ENCODE measurements at regions not wholly inside any gene's neighbourhood (a gene's known extent, or its start where the extent isn't known, plus 50 kb on each side); places are given as distances from the start of the nearest gene placed in this dataset.
A peak's percentile ranks its signal among the peaks of the same experiment; 100 is the strongest.

- H3K27me3 ChIP-seq: no peaks in the 10 kb centered on the region
- intact Hi-C loops (cut with DNase I; ENCODE audit: low total_unique reads): no loop called here
- H3K27ac ChIP-seq: no peak overlapping the region
- TF ChIP-seq, protein P1, sequence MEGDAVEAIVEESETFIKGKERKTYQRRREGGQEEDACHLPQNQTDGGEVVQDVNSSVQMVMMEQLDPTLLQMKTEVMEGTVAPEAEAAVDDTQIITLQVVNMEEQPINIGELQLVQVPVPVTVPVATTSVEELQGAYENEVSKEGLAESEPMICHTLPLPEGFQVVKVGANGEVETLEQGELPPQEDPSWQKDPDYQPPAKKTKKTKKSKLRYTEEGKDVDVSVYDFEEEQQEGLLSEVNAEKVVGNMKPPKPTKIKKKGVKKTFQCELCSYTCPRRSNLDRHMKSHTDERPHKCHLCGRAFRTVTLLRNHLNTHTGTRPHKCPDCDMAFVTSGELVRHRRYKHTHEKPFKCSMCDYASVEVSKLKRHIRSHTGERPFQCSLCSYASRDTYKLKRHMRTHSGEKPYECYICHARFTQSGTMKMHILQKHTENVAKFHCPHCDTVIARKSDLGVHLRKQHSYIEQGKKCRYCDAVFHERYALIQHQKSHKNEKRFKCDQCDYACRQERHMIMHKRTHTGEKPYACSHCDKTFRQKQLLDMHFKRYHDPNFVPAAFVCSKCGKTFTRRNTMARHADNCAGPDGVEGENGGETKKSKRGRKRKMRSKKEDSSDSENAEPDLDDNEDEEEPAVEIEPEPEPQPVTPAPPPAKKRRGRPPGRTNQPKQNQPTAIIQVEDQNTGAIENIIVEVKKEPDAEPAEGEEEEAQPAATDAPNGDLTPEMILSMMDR (IDR thresholded peaks at IDR 0.05): no peak
- TF ChIP-seq POLR2A (IDR thresholded peaks at IDR 0.05): no peak
- H3K4me1 ChIP-seq: peaks cover 14% of the 10 kb centered on the region
- no peaks in the 10 kb centered on the region for H3K36me3 ChIP-seq (ENCODE audit: low read depth, missing control alignments)
- peak; percentile 60 for DNase-seq
- no peaks in the 10 kb centered on the region for H3K9me3 ChIP-seq
- WGBS, 2 donors: 0 to 2% methylated on average over 36 to 68 of the region's 72 CpGs
- H3K4me3 ChIP-seq: peak overlapping the region; percentile 52 to 57
These were observed 2184.4 kb upstream of the TENM3 start for GRCh38 chr4:180058691-180059215.

GRCh38 chr4:180059216-180059881, 2183.9 kb upstream of the TENM3 start:
- H3K4me1 ChIP-seq: peaks cover 14% of the 10 kb centered on the region
- no peak for TF ChIP-seq POLR2A (IDR thresholded peaks at IDR 0.05)
- TF ChIP-seq, protein P1 (IDR thresholded peaks at IDR 0.05): no peak
- peak overlapping the region; percentile 52 to 57 for H3K4me3 ChIP-seq
- H3K36me3 ChIP-seq (ENCODE audit: low read depth, missing control alignments): no peaks in the 10 kb centered on the region
- H3K27me3 ChIP-seq: no peaks in the 10 kb centered on the region
- DNase-seq: no peak
- no peaks in the 10 kb centered on the region for H3K9me3 ChIP-seq
- 0% methylated on average over 31 to 43 of the region's 44 CpGs for WGBS, 2 donors
- no peak overlapping the region for H3K27ac ChIP-seq
- intact Hi-C loops (cut with DNase I; ENCODE audit: low total_unique reads): no loop called here

GRCh38 chr4:180060159-180060889, 2182.9 kb upstream of the TENM3 start:
- no peaks in the 10 kb centered on the region for H3K36me3 ChIP-seq (ENCODE audit: low read depth, missing control alignments)
- H3K9me3 ChIP-seq: no peaks in the 10 kb centered on the region
- H3K27me3 ChIP-seq: no peaks in the 10 kb centered on the region
- H3K27ac ChIP-seq: no peak overlapping the region
- peaks cover 14% of the 10 kb centered on the region for H3K4me1 ChIP-seq
- no peak for DNase-seq
- TF ChIP-seq POLR2A (IDR thresholded peaks at IDR 0.05): no peak
- intact Hi-C loops (cut with DNase I; ENCODE audit: low total_unique reads): no loop called here
- no peak overlapping the region for H3K4me3 ChIP-seq
- WGBS, 2 donors: 19% methylated on average over 6 of the region's 6 CpGs

- TF ChIP-seq, protein P1 (IDR thresholded peaks at IDR 0.05): no peak
- TF ChIP-seq POLR2A (IDR thresholded peaks at IDR 0.05): no peak
- Histone ChIP-seq H3K27me3 (no peaks in the 10 kb centered on the region), H3K36me3 (ENCODE audit: low read depth, missing control alignments) (no peaks in the 10 kb centered on the region), H3K27ac (no peak overlapping the region), H3K4me3 (no peak overlapping the region), H3K9me3 (no peaks in the 10 kb centered on the region), H3K4me1 (no peaks in the 10 kb centered on the region)
- WGBS, 2 donors: 86 to 91% methylated on average over 2 of the region's 2 CpGs
- no peak for DNase-seq
- intact Hi-C loops (cut with DNase I; ENCODE audit: low total_unique reads): no loop called here
These were observed 2162.1 kb upstream of the TENM3 start for GRCh38 chr4:180081072-180081471.

- Histone ChIP-seq H3K4me3 (no peak overlapping the region), H3K9me3 (no peaks in the 10 kb centered on the region), H3K27me3 (no peaks in the 10 kb centered on the region), H3K4me1 (no peaks in the 10 kb centered on the region), H3K36me3 (ENCODE audit: low read depth, missing control alignments) (no peaks in the 10 kb centered on the region), H3K27ac (no peak overlapping the region)
- TF ChIP-seq, protein P1 (IDR thresholded peaks at IDR 0.05): no peak
- no peak for TF ChIP-seq POLR2A (IDR thresholded peaks at IDR 0.05)
- intact Hi-C loops (cut with DNase I; ENCODE audit: low total_unique reads): no loop called here
- 47 to 64% methylated on average over 4 of the region's 4 CpGs for WGBS, 2 donors
- DNase-seq: no peak
These were observed 2158.6 kb upstream of the TENM3 start for GRCh38 chr4:180084561-180084960.
